ENCODE measurements at regions not wholly inside any gene's neighbourhood (a gene's known extent, or its start where the extent isn't known, plus 50 kb on each side); places are given as distances from the start of the nearest gene placed in this dataset.

GRCh38 chr7:19202599-19202998, 57.4 kb upstream of the FERD3L start:
- no peak for DNase-seq (ENCODE audit: low read depth, low spot score)
- dilution Hi-C loops (cut with MboI; ENCODE audit: extremely low pct_ligation_motif_present, low sequenced_read_pairs), result no loop called here
- H3K27ac ChIP-seq (ENCODE audit: control insufficient read depth, insufficient read depth, low read length), result no peak overlapping the region
- H3K79me2 ChIP-seq (ENCODE audit: control insufficient read depth, insufficient read depth, low read length), result no peaks in the 10 kb centered on the region
- H2AFZ ChIP-seq (ENCODE audit: control insufficient read depth, low read length), result no peak overlapping the region
- no peak overlapping the region for H3K4me3 ChIP-seq (ENCODE audit: control insufficient read depth in 2 of 3, extremely low read depth in 1 of 3, insufficient read depth in 2 of 3, low read depth in 1 of 3, low read length in 3 of 3)
- H3K27me3 ChIP-seq (ENCODE audit: control insufficient read depth, extremely low read depth, insufficient read depth, low read length), result no peaks in the 10 kb centered on the region
- no peak for FAIRE-seq
- TF ChIP-seq CTCF (optimal IDR thresholded peaks at IDR 0.05 in 1 of 3, IDR thresholded peaks at IDR 0.05 in 1 of 3, conservative IDR thresholded peaks at IDR 0.05 in 1 of 3; ENCODE audit: extremely low read depth in 1 of 3, insufficient read depth in 2 of 3, low read length in 3 of 3), result no peak
- TF ChIP-seq EZH2 (IDR thresholded peaks at IDR 0.05; ENCODE audit: low read length), result no peak
- no peak overlapping the region for H3K9ac ChIP-seq (ENCODE audit: control insufficient read depth, extremely low read depth, insufficient read depth, low read length)
- H3K4me1 ChIP-seq (ENCODE audit: control insufficient read depth, extremely low read depth, insufficient read depth, low read length), result no peaks in the 10 kb centered on the region
- no peaks in the 10 kb centered on the region for H3K36me3 ChIP-seq (ENCODE audit: control insufficient read depth in 2 of 2, extremely low read depth in 1 of 2, insufficient read depth in 2 of 2, low read length in 2 of 2)
- H4K20me1 ChIP-seq (ENCODE audit: control insufficient read depth, extremely low read depth, insufficient read depth, low read length), result no peaks in the 10 kb centered on the region
- no peaks in the 10 kb centered on the region for H3K9me3 ChIP-seq (ENCODE audit: control insufficient read depth, low read depth, low read length)
- H3K9me1 ChIP-seq (ENCODE audit: control insufficient read depth, extremely low read depth, insufficient read depth, low read length), result no peaks in the 10 kb centered on the region
- H3K4me2 ChIP-seq (ENCODE audit: control insufficient read depth, extremely low read depth, insufficient read depth, low read depth, low read length), result no peak overlapping the region
